SK-N-SH (cell line): ENCODE measurements at regions not wholly inside any gene's neighbourhood (a gene's known extent, or its start where the extent isn't known, plus 50 kb on each side); places are given as distances from the start of the nearest gene placed in this dataset.

Experiments
- CTCF ChIA-PET: fragments of 300-600, 350-600 bp; formaldehyde crosslinking; extraction: SDS; loops from one replicate; lab custom pipeline; 2021; lab: Yijun Ruan, JAX
- POLR2A ChIA-PET: fragments of 350-600 bp; sonication (Branson Sonifier 250); formaldehyde crosslinking; extraction: SDS; loops from one replicate; lab custom pipeline; 2020; ENCODE audit warnings: antibody characterized with exemption, inconsistent platforms; lab: Yijun Ruan, JAX
- DNase-seq: peaks from one replicate; pipeline ENCODE4 v3.0.0; 2012
- H2AFZ ChIP-seq: fragments of 200-600 bp; sonication (generic); 2 replicates; pipeline ENCODE4 v1.8.1; 2016; ENCODE audit warnings: antibody characterized with exemption, mild to moderate bottlenecking, low read depth
- H3F3A ChIP-seq: fragments of 200-600 bp; sonication (generic); replicated peaks from 2 replicates; pipeline ENCODE3; 2016; ENCODE audit warnings: antibody characterized with exemption, mild to moderate bottlenecking; ENCODE audit not compliant: insufficient read depth
- H3K27ac ChIP-seq, 2 experiments: fragments of 200-500 bp in 1 of 2; fragments of 200-600 bp in 1 of 2; sonication (Bioruptor generic) in 1 of 2; sonication (generic), shearing (Covaris generic) in 1 of 2; 2 replicates each; pipeline versions ENCODE4 v1.5.1 to v1.6.1; 2014 to 2016; ENCODE audit warnings: low read depth in 2 of 2, inconsistent platforms in 1 of 2, low read length in 1 of 2, mild to moderate bottlenecking in 1 of 2, mixed read lengths in 1 of 2
- H3K27me3 ChIP-seq: fragments of 200-600 bp; sonication (generic), shearing (Covaris generic); 2 replicates; pipeline ENCODE4 v1.6.1; 2016; ENCODE audit warnings: mixed run types; ENCODE audit not compliant: insufficient read depth
- H3K36me3 ChIP-seq, 2 experiments: fragments of 200-500 bp in 1 of 2; fragments of 200-600 bp in 1 of 2; sonication (Bioruptor generic) in 1 of 2; sonication (generic) in 1 of 2; replicated peaks in 1 of 2; 2 replicates each; pipeline versions ENCODE3 to v1.5.1; 2014 to 2016; ENCODE audit warnings: low read length in 1 of 2, mild to moderate bottlenecking in 1 of 2; ENCODE audit not compliant: insufficient read depth in 2 of 2, control insufficient read depth in 1 of 2
- H3K4me1 ChIP-seq, 2 experiments: fragments of 200-500 bp in 1 of 2; fragments of 200-600 bp in 1 of 2; sonication (Bioruptor generic) in 1 of 2; sonication (generic), shearing (Covaris generic) in 1 of 2; 2 replicates each; pipeline versions ENCODE4 v1.5.1 to v1.6.1; 2014 to 2016; ENCODE audit warnings: low read depth in 1 of 2, low read length in 1 of 2, mixed run types in 1 of 2; ENCODE audit not compliant: insufficient read depth in 2 of 2, control insufficient read depth in 1 of 2
- H3K4me2 ChIP-seq: fragments of 200-600 bp; sonication (generic), shearing (Covaris generic); 2 replicates; pipeline ENCODE4 v1.6.1; 2017; ENCODE audit warnings: mixed run types
- H3K4me3 ChIP-seq, 2 experiments: fragments of 200-500 bp in 1 of 2; fragments of 200-600 bp in 1 of 2; sonication (Bioruptor generic) in 1 of 2; sonication (generic), shearing (Covaris generic) in 1 of 2; 2 replicates each; pipeline versions ENCODE4 v1.5.1 to v1.8.1; 2014 to 2016; ENCODE audit warnings: low read depth in 2 of 2, inconsistent platforms in 1 of 2, low read length in 1 of 2, mild to moderate bottlenecking in 1 of 2, mixed read lengths in 1 of 2, moderate library complexity in 1 of 2
- H3K79me2 ChIP-seq: fragments of 200-600 bp; sonication (generic); 2 replicates; pipeline ENCODE4 v1.8.1; 2017; ENCODE audit warnings: mild to moderate bottlenecking; ENCODE audit not compliant: insufficient read depth
- H3K9ac ChIP-seq: fragments of 200-600 bp; sonication (generic); 2 replicates; pipeline ENCODE4 v1.6.1; 2017; ENCODE audit warnings: mixed run types
- H3K9me2 ChIP-seq: fragments of 200-600 bp; sonication (generic); 2 replicates; pipeline ENCODE4 v1.6.1; 2017; ENCODE audit warnings: mixed run types
- H3K9me3 ChIP-seq: fragments of 200-600 bp; sonication (generic); 2 replicates; pipeline ENCODE4 v1.6.1; 2017; ENCODE audit warnings: mixed run types, mild to moderate bottlenecking, moderate library complexity
- H4K20me1 ChIP-seq: fragments of 200-600 bp; sonication (generic); 2 replicates; pipeline ENCODE4 v1.6.1; 2017; ENCODE audit warnings: mild to moderate bottlenecking, mixed run types; ENCODE audit not compliant: insufficient read depth
- CHD2 ChIP-seq: fragments of 150-350 bp; IDR thresholded peaks from 2 replicates; pipeline ENCODE4 v1.6.1; 2018; ENCODE audit warnings: low read length; ENCODE audit not compliant: partially characterized antibody
- CTCF ChIP-seq: fragments of 200-600 bp; sonication (generic); IDR thresholded peaks from 2 replicates; pipeline ENCODE4 v1.6.1; 2017; ENCODE audit warnings: antibody characterized with exemption, mild to moderate bottlenecking, moderate library complexity
- ELF1 ChIP-seq: IDR thresholded peaks from 2 replicates; pipeline ENCODE4 v1.4.0; 2012
- EP300 ChIP-seq, 2 experiments: IDR thresholded peaks; 2 replicates each; pipeline versions ENCODE4 v1.4.0 to v1.6.1; 2012; ENCODE audit warnings: borderline replicate concordance in 1 of 2, low read depth in 1 of 2, low read length in 1 of 2
- EZH2phosphoT487 ChIP-seq: fragments of 200-600 bp; sonication (generic); IDR thresholded peaks from 2 replicates; pipeline ENCODE4 v1.6.1; 2017; ENCODE audit warnings: low read depth, mixed run types, mild to moderate bottlenecking, antibody characterized with exemption, moderate library complexity, borderline replicate concordance
- FOXJ3 ChIP-seq: sonication (generic); formaldehyde crosslinking; IDR thresholded peaks from 2 replicates; pipeline ENCODE4 v1.5.1; 2020; ENCODE audit warnings: mild to moderate bottlenecking, missing genetic modification reagents
- FOXM1 ChIP-seq: IDR thresholded peaks from 2 replicates; pipeline ENCODE4 v1.4.0; 2012; ENCODE audit warnings: low read depth, mild to moderate bottlenecking
- GABPA ChIP-seq: IDR thresholded peaks from 2 replicates; pipeline ENCODE4 v1.4.0; 2012; ENCODE audit warnings: low read depth, mild to moderate bottlenecking
- IRF3 ChIP-seq: fragments of 150-350 bp; IDR thresholded peaks from 2 replicates; pipeline ENCODE4 v1.6.1; 2016; ENCODE audit warnings: mild to moderate bottlenecking, low read depth, low read length
- JUND ChIP-seq: IDR thresholded peaks from 2 replicates; pipeline ENCODE4 v1.4.0; 2012
- MAX ChIP-seq: IDR thresholded peaks from 2 replicates; pipeline ENCODE4 v1.4.0; 2012; ENCODE audit warnings: low read depth
- MEF2A ChIP-seq: IDR thresholded peaks from 2 replicates; pipeline ENCODE4 v1.4.0; 2012; ENCODE audit warnings: low read depth, borderline replicate concordance
- NFIC ChIP-seq: IDR thresholded peaks from 2 replicates; pipeline ENCODE4 v1.4.0; 2012; ENCODE audit warnings: borderline replicate concordance
- PBX3 ChIP-seq: IDR thresholded peaks from 2 replicates; pipeline ENCODE4; 2012
- RAD21 ChIP-seq: IDR thresholded peaks from 2 replicates; pipeline ENCODE4 v1.6.1; 2012; ENCODE audit warnings: mild to moderate bottlenecking, low read length
- RCOR1 ChIP-seq: fragments of 150-350 bp; IDR thresholded peaks from 2 replicates; pipeline ENCODE4 v1.6.1; 2017; ENCODE audit warnings: antibody characterized with exemption, low read length
- RFX5 ChIP-seq: IDR thresholded peaks from 2 replicates; pipeline ENCODE4 v1.6.1; 2012; ENCODE audit warnings: mild to moderate bottlenecking, improper control_type of control experiment, low read length
- TAF1 ChIP-seq: IDR thresholded peaks from 2 replicates; pipeline ENCODE4 v1.6.1; 2012; ENCODE audit warnings: low read depth, mild to moderate bottlenecking, low read length, moderate library complexity, borderline replicate concordance
- TEAD4 ChIP-seq: IDR thresholded peaks from 2 replicates; pipeline ENCODE4 v1.4.0; 2012; ENCODE audit warnings: mild to moderate bottlenecking, borderline replicate concordance; ENCODE audit not compliant: insufficient read depth
- USF1 ChIP-seq: IDR thresholded peaks from 2 replicates; pipeline ENCODE4 v1.4.0; 2012; ENCODE audit warnings: low read depth, borderline replicate concordance
- USF2 ChIP-seq: fragments of 150-350 bp; IDR thresholded peaks from 2 replicates; pipeline ENCODE4 v1.6.1; 2017; ENCODE audit warnings: antibody characterized with exemption, low read length, low read depth, borderline replicate concordance
- ZBTB33 ChIP-seq: IDR thresholded peaks from 2 replicates; pipeline ENCODE4 v1.4.0; 2012; ENCODE audit warnings: low read depth, borderline replicate concordance
- WGBS: methylation state at CpG from one replicate; pipeline ENCODE4 v1.1.6; 2017; ENCODE audit warnings: low lambda C conversion rate; 5-methylcytosine and 5-hydroxymethylcytosine counted together

- H3K4me2 ChIP-seq = no peak overlapping the region
- no peaks in the 10 kb centered on the region for H3K27me3 ChIP-seq
- ChIA-PET CTCF (no interaction called here), POLR2A (no interaction called here)
- H3K9ac ChIP-seq = no peak overlapping the region
- no peaks in the 10 kb centered on the region for H3K36me3 ChIP-seq
- H3F3A ChIP-seq = no peaks in the 10 kb centered on the region
- no peak for DNase-seq
- H3K4me1 ChIP-seq = no peaks in the 10 kb centered on the region
- H4K20me1 ChIP-seq = no peaks in the 10 kb centered on the region
- no peaks in the 10 kb centered on the region for H3K9me2 ChIP-seq
- no peak for TF ChIP-seq RCOR1
- TF ChIP-seq MAX = no peak
- no peak for TF ChIP-seq GABPA
- TF ChIP-seq EZH2phosphoT487 = no peak
- TF ChIP-seq RFX5 = no peak
- TF ChIP-seq USF1 = no peak
- TF ChIP-seq FOXM1 = no peak
- TF ChIP-seq CHD2 = no peak
- TF ChIP-seq MEF2A = no peak
- no peak for TF ChIP-seq ZBTB33
- TF ChIP-seq ELF1 = no peak
- no peak for TF ChIP-seq USF2
- no peak for TF ChIP-seq TEAD4
- TF ChIP-seq JUND = no peak
- no peaks in the 10 kb centered on the region for H3K9me3 ChIP-seq
- WGBS = 32% methylated on average over 3 of the region's 3 CpGs
- no peak overlapping the region for H3K27ac ChIP-seq
- no peak overlapping the region for H3K4me3 ChIP-seq
- no peaks in the 10 kb centered on the region for H3K79me2 ChIP-seq
- no peak overlapping the region for H2AFZ ChIP-seq
These were observed 799.7 kb upstream of the SPRY2 start for GRCh38 chr13:81140675-81141074.

GRCh38 chr13:81139987-81140386 is 799.1 kb upstream of the SPRY2 start:
- POLR2A ChIA-PET = no interaction called here
- no peaks in the 10 kb centered on the region for H3K9me2 ChIP-seq
- CTCF ChIA-PET = no interaction called here
- no peak for TF ChIP-seq FOXJ3 (CRISPR knock-in tag)
- no peak for TF ChIP-seq PBX3
- TF ChIP-seq IRF3 = no peak
- no peak for TF ChIP-seq GABPA
- TF ChIP-seq TEAD4 = no peak
- TF ChIP-seq RAD21 = no peak
- TF ChIP-seq TAF1 = no peak
- no peak for TF ChIP-seq EP300 (IDR thresholded peaks at IDR 0.05; ENCODE audit: borderline replicate concordance in 1 of 2, low read depth in 1 of 2, low read length in 1 of 2)
- no peak for TF ChIP-seq NFIC
- no peak for TF ChIP-seq FOXM1
- no peak for TF ChIP-seq CTCF

More at GRCh38 chr13:81139987-81140386, 799.1 kb upstream of the SPRY2 start:
- Histone ChIP-seq H3K9me3 (no peaks in the 10 kb centered on the region; the same call in 1 of the 2 replicates), H3K36me3 (no peaks in the 10 kb centered on the region), H3K27ac (no peak overlapping the region), H3K4me1 (no peaks in the 10 kb centered on the region), H3K27me3 (no peaks in the 10 kb centered on the region), H2AFZ (no peak overlapping the region), H3K4me3 (no peak overlapping the region), H3K79me2 (no peaks in the 10 kb centered on the region), H4K20me1 (no peaks in the 10 kb centered on the region), H3K4me2 (no peak overlapping the region), H3K9ac (no peak overlapping the region), H3F3A (no peaks in the 10 kb centered on the region)
- 33% methylated on average over 4 of the region's 4 CpGs for WGBS
- no peak for DNase-seq
